Activated CD4-positive, CD25-positive, alpha-beta regulatory T cell (primary cell): ENCODE measurements at regions not wholly inside any gene's neighbourhood (a gene's known extent, or its start where the extent isn't known, plus 50 kb on each side); places are given as distances from the start of the nearest gene placed in this dataset.

Source experiments
- DNase-seq, 4 experiments: peaks; one replicate each; lab custom pipeline; 2025; lab: John Stamatoyannopoulos, UW

DNA sequence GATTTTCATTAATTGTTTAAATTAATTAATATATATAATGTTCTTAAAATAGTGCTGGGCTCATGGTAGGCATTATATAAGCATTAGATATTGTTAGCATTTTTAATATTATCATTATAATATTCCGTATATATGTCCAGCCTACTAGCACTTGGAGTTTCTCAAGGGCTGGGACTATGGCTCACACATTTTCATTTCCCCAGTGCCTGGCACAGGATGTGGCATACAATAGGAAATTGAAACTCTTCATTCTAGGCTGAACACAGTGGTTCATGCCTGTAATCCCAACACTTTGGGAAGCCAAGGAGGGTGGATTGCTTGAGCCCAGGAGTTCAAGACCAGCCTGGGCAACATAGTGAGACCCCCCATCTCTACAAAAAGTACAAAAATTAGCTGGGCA is 170.4 kb downstream of the RSL24D1 start:
- DNase-seq: no peak

- no peak for DNase-seq
Measured at GRCh38 chr15:55017635-55018034, 179.1 kb downstream of the RSL24D1 start.

GRCh38 chr15:55016225-55016624 is 180.5 kb downstream of the RSL24D1 start:
- DNase-seq: no peak

DNA sequence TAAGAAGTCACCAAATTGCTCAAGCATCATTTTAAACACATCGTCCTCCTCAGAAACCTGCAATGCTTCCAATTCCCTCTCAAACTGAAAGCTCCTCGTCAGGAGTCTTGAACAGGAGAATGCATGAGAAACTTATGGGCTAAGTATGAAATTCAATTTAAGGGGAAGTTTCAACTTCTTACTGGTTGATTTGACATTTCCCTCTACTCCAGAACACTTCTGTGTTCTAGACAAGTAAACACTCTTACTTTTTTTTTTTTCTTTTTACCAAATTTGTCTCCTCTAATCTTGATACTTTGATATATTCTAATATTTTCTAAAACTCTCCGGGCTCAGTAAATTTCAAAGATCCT is 181.7 kb downstream of the RSL24D1 start:
- no peak for DNase-seq

DNA sequence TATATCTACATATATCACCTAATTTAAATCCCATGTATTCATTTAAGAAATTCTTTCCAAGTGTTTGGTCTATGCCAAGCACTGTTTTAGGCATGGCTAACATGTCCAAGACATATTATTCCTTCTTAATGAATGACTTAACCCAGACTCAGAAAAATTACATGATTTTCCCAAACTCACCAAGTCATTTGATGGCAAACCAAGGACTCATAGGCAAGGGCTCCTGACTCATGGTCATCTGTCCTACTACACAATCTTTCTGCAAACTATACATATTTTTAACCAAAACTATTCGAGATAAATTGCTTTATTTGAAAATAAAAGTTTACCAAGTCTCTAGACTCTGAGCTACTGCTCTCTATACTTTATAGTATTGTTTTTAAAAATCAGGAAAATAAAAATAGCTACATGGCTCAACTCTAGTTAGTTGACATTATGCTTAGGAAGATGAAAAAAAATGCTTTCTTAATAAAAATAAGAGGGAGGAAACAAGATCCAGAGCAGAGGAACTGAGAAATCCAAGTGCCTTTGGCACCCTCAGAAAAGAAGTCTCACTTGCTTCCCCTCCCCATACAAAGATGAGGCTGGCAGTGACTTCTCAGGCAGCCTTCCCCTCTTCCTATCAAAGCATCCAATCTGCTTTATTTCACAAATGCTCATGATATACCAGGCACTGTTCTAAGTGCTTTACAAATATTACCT is 182.2 kb downstream of the RSL24D1 start:
- no peak for DNase-seq

- DNase-seq: no peak
Measured at GRCh38 chr15:55008421-55008820, 188.3 kb downstream of the RSL24D1 start.

GRCh38 chr15:55007561-55007960 is 189.2 kb downstream of the RSL24D1 start:
- no peak for DNase-seq

GRCh38 chr15:55005679-55006078 is 191.1 kb downstream of the RSL24D1 start:
- no peak for DNase-seq

GRCh38 chr15:55003965-55004873 is 192.5 kb downstream of the RSL24D1 start:
- DNase-seq: no peak

- no peak for DNase-seq
Measured at GRCh38 chr15:54998661-54999060, 198.1 kb downstream of the RSL24D1 start.

DNA sequence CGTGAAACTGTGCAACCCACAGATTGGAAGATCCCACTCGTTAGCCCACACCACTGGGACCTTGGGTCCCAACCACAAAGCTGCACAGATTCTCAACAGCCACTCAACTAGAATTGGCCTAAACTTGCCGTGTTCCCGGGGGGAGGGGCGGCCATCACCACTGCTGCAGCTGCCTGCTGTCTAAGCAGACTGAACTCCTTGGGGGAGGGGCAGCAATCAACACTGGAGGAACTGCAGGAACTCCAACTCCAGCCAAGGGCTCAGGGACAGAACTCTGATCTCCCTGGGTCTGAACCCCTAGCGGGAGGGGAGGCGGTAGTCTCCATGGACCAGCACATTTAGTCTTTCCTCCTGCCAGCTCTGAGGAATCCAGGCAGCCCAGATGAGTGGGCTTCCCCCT is 205.9 kb downstream of the RSL24D1 start:
- no peak for DNase-seq

GRCh38 chr15:54987881-54988280 is 208.9 kb downstream of the RSL24D1 start:
- DNase-seq: no peak

- DNase-seq: no peak
Measured at GRCh38 chr15:54979964-54980363, 216.8 kb downstream of the RSL24D1 start.

- no peak for DNase-seq
Measured at GRCh38 chr15:54962637-54963036, 234.1 kb downstream of the RSL24D1 start.

- no peak for DNase-seq
Measured at GRCh38 chr15:54960266-54960665, 236.5 kb downstream of the RSL24D1 start.

DNA sequence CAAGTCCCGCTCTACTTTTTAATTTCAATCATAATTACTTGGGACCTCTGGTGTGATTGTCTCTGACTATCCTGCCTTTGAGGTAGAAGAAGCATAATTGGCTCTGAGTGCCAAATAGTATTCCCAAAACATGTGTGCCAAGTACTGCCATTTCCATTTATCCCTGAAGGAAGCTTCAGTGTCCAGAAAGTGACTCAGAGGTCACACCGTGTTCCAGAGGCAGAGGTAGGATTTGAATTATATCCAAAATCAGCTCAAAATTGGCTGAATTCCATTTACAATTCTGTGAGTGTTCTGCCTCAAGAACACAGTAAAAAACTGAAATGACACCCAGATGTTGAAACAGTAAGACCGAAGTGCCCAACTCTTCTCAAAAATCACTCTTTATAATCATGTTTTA is 255.3 kb downstream of the RSL24D1 start:
- DNase-seq: no peak

GRCh38 chr15:54917312-54917711 is 279.4 kb downstream of the RSL24D1 start:
- DNase-seq: no peak

- DNase-seq: no peak
Measured at GRCh38 chr15:54915380-54915779, 281.4 kb downstream of the RSL24D1 start.

DNA sequence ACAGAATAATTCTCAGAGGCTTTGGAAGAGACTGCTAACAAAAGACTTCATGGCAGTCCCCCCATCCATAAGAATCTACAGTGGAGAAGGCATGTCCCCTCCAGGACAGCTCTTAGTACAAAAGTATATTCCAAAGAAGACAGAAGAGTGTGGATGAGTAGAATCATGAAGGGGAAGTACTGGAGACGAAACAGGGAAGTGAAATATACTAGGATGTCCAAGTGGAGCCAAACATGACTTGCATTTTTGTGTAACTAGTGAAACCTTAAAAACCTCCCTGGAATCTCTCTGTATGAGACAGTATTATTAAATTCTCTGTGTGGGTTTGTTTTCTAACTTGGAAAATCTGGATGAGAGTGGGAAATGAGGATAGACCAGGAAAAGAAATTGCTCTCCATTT is 312.4 kb downstream of the RSL24D1 start:
- DNase-seq: no peak

DNA sequence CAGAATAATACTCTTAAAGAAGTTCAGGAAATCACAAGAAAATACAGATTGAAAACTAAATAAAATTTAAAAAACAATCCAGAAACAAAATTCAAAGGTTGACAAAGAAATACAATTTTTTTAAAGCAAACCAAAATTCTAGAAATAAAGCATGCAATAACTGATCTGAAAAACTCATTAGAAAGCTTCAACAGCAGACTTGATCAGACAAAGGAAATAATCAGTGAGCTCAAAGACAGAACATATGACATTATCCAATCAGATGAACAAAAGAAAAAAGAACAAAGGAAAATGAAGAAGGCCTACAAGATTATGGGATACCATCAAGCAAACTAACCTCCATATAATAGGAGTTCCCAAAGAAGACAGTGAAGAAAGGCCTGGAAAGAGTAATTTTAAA is 336.8 kb downstream of the RSL24D1 start:
- no peak for DNase-seq

DNA sequence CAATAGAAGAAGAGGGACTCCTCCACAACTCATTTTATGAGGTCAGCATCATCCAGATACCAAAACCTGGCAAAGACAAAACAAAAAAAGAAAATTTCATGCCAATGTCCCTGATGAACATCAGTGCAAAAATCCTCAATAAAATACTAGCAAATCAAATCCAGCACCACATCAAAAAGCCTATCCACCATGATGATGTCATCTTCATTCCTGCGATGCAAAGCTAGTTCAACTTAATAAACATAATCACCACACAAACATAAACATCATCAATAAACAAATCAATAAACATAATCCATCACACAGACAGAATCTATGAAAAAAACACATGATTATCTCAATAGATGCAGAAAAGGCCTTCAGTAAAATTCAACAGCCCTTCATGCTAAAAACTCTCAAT is 342.1 kb downstream of the RSL24D1 start:
- no peak for DNase-seq

- DNase-seq: no peak
Measured at GRCh38 chr15:54850101-54850500, 346.6 kb downstream of the RSL24D1 start.

DNA sequence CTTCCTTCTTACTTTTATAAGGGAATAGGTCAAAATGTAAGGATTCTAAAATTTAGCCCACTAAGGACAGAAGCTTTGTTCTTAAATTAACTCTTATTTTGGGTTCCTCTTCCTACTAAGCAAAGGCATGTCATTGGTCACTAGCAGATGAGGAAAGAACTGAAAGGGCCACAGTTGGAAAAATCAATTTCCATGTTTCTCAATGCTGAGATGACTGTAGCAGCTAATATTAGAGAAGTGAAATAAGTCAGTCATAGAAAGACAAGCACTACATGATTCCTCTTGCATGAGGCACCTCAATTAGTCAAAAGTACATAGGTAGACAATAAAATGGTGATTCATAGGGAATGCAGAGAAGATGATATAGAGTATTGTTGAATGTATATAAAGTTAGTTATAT is 353.7 kb downstream of the RSL24D1 start:
- DNase-seq: no peak
